Fibroblast of villous mesenchyme (primary cell): ENCODE measurements at regions not wholly inside any gene's neighbourhood (a gene's known extent, or its start where the extent isn't known, plus 50 kb on each side); places are given as distances from the start of the nearest gene placed in this dataset.

Experiments
- DNase-seq: peaks from one replicate; pipeline ENCODE4 v3.0.0-alpha.2; 2010; ENCODE audit warnings: low read depth
- H3K4me3 ChIP-seq: 2 replicates; pipeline ENCODE4 v1.5.1; 2011; ENCODE audit warnings: low read depth, mild to moderate bottlenecking, low read length
- TF ChIP-seq, protein P1 (sequence below): IDR thresholded peaks from 2 replicates; pipeline ENCODE4 v1.5.1; 2012; ENCODE audit warnings: low read depth, mild to moderate bottlenecking, low read length; ENCODE audit not compliant: insufficient read depth

DNA sequence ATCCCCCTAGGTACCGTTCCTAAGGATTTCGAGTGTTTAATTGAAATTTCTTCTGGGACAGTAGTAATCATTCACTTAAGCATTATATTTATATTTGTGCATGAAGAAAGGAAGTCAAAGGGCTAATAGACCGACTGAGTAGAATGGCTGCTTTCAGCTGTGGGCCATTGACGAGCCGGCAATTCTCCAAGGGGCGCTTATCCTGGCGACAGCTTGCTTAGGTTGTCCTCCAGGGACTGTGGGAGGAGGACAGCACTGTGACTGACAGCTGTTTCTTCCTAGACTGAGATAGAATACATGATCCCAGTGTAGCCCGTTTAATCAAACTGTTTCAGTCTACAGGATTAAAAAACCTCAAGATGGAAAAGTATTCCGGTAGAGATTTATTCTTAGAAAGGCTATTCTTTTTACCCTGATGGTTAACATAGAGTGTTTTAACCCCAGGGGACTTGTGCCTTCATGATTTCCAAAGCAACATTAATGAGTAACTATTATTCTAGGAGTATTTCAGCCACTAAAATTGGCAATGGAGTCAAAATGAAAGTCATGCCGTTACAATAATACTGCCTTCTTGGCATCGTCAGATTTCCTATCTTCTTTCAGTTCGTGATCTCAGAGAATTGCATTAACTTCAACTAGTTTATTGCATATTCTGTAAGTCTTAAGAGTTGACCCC, 943.1 kb upstream of the WWC1 start:
- TF ChIP-seq, protein P1, sequence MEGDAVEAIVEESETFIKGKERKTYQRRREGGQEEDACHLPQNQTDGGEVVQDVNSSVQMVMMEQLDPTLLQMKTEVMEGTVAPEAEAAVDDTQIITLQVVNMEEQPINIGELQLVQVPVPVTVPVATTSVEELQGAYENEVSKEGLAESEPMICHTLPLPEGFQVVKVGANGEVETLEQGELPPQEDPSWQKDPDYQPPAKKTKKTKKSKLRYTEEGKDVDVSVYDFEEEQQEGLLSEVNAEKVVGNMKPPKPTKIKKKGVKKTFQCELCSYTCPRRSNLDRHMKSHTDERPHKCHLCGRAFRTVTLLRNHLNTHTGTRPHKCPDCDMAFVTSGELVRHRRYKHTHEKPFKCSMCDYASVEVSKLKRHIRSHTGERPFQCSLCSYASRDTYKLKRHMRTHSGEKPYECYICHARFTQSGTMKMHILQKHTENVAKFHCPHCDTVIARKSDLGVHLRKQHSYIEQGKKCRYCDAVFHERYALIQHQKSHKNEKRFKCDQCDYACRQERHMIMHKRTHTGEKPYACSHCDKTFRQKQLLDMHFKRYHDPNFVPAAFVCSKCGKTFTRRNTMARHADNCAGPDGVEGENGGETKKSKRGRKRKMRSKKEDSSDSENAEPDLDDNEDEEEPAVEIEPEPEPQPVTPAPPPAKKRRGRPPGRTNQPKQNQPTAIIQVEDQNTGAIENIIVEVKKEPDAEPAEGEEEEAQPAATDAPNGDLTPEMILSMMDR, result no peak
- DNase-seq, result no peak
- no peak overlapping the region for H3K4me3 ChIP-seq

- no peak overlapping the region for H3K4me3 ChIP-seq
- TF ChIP-seq, protein P1, result no peak
Measured at GRCh38 chr5:167348980-167349379, 942.5 kb upstream of the WWC1 start.

GRCh38 chr5:167351316-167351715, 940.1 kb upstream of the WWC1 start:
- H3K4me3 ChIP-seq, result no peak overlapping the region
- TF ChIP-seq, protein P1, result no peak
- DNase-seq, result no peak

More at GRCh38 chr5:167348980-167349379, 942.5 kb upstream of the WWC1 start:
- no peak for DNase-seq

- no peak overlapping the region for H3K4me3 ChIP-seq
- TF ChIP-seq, protein P1, result no peak
- DNase-seq, result no peak
Measured at GRCh38 chr5:167352801-167353200, 938.6 kb upstream of the WWC1 start.

- H3K4me3 ChIP-seq, result no peak overlapping the region
- TF ChIP-seq, protein P1, result no peak
- DNase-seq, result no peak
Measured at GRCh38 chr5:167355346-167355745, 936.1 kb upstream of the WWC1 start.

DNA sequence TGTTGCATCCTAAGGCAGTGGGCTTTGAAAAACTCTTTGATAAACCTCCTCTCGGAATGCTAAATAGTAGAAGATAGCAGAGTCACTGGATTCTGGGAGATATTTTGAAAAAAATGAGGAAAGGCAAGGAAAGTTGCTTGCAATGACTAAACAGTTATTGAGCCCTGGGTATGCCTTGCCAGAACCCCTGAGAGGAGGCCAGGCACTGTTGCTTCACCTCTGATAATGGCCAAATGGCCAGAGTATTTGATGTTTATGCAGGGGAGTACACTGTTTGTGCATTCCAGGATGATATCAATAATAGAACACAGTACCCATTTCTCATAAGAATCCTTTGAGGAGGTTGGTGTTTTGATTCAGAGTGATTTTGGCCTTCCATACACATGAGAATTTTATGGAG, 935.1 kb upstream of the WWC1 start:
- TF ChIP-seq, protein P1, result no peak
- no peak overlapping the region for H3K4me3 ChIP-seq
- no peak for DNase-seq

GRCh38 chr5:167358868-167359492, 932.5 kb upstream of the WWC1 start:
- no peak for DNase-seq
- TF ChIP-seq, protein P1, result no peak
- no peak overlapping the region for H3K4me3 ChIP-seq
